Mesenchymal stem cell (in vitro differentiated cells and primary cell): ENCODE measurements at regions not wholly inside any gene's neighbourhood (a gene's known extent, or its start where the extent isn't known, plus 50 kb on each side); places are given as distances from the start of the nearest gene placed in this dataset.
A peak's percentile ranks its signal among the peaks of the same experiment; 100 is the strongest.

ENCODE experiments used
- DNase-seq: peaks from one replicate; pipeline ENCODE4 v3.0.0-alpha.2; 2013
- H2AFZ ChIP-seq: one replicate; pipeline ENCODE4 v1.6.1; 2013; ENCODE audit warnings: low read depth, mild to moderate bottlenecking, control low read depth, inconsistent platforms, low read length, moderate library complexity
- H2AK5ac ChIP-seq: 2 replicates; pipeline ENCODE4 v1.6.1; 2013; ENCODE audit warnings: low read length, moderate library complexity, mild to moderate bottlenecking, inconsistent platforms; ENCODE audit not compliant: severe bottlenecking
- H2BK120ac ChIP-seq: one replicate; pipeline ENCODE4 v1.6.1; 2013; ENCODE audit warnings: low read depth, mild to moderate bottlenecking, inconsistent platforms, low read length, moderate library complexity
- H2BK12ac ChIP-seq, 2 experiments: one replicate each; pipeline ENCODE4 v1.6.1; 2013; ENCODE audit warnings: inconsistent platforms in 2 of 2, low read length in 2 of 2, mild to moderate bottlenecking in 2 of 2, moderate library complexity in 2 of 2, control low read depth in 1 of 2
- H2BK15ac ChIP-seq: one replicate; pipeline ENCODE4 v1.6.1; 2013; ENCODE audit warnings: mild to moderate bottlenecking, low read depth, inconsistent platforms; ENCODE audit not compliant: poor library complexity, severe bottlenecking
- H2BK5ac ChIP-seq: 2 replicates; pipeline ENCODE4 v1.6.1; 2013; ENCODE audit warnings: low read depth, mild to moderate bottlenecking, low read length, control low read depth, inconsistent platforms; ENCODE audit not compliant: poor library complexity, severe bottlenecking
- H3K14ac ChIP-seq, 2 experiments: one replicate each; pipeline ENCODE4 v1.6.1; 2013; ENCODE audit warnings: inconsistent platforms in 2 of 2, low read length in 2 of 2, control low read depth in 1 of 2, mild to moderate bottlenecking in 1 of 2, moderate library complexity in 1 of 2
- H3K18ac ChIP-seq, 2 experiments: one replicate each; pipeline ENCODE4 v1.6.1; 2013; ENCODE audit warnings: inconsistent platforms in 2 of 2, low read length in 2 of 2, control low read depth in 1 of 2, low read depth in 1 of 2, mild to moderate bottlenecking in 1 of 2
- H3K23ac ChIP-seq, 2 experiments: one replicate each; pipeline ENCODE4 v1.6.1; 2013; ENCODE audit warnings: inconsistent platforms in 2 of 2, low read length in 2 of 2, mild to moderate bottlenecking in 2 of 2, moderate library complexity in 2 of 2, control low read depth in 1 of 2
- H3K27ac ChIP-seq: 2 replicates; pipeline ENCODE4 v1.5.1; 2013; ENCODE audit warnings: mild to moderate bottlenecking, moderate library complexity, low read length, control low read depth, inconsistent platforms; ENCODE audit not compliant: poor library complexity, severe bottlenecking
- H3K27me3 ChIP-seq, 2 experiments: 2 replicates each; pipeline versions ENCODE4 v1.6.1 to v1.7.0; 2013; ENCODE audit warnings: low read length in 2 of 2, mild to moderate bottlenecking in 2 of 2, moderate library complexity in 2 of 2, control low read depth in 1 of 2, inconsistent platforms in 1 of 2; ENCODE audit not compliant: control insufficient read depth in 1 of 2, insufficient read depth in 1 of 2
- H3K36me3 ChIP-seq, 2 experiments: 2 replicates each; pipeline versions ENCODE4 v1.6.1 to v1.7.0; 2013; ENCODE audit warnings: low read length in 2 of 2, control low read depth in 1 of 2, inconsistent platforms in 1 of 2, low read depth in 1 of 2, mild to moderate bottlenecking in 1 of 2; ENCODE audit not compliant: insufficient read depth in 2 of 2, control insufficient read depth in 1 of 2
- H3K4ac ChIP-seq, 2 experiments: one replicate each; pipeline ENCODE4 v1.6.1; 2013; ENCODE audit warnings: inconsistent platforms in 2 of 2, low read length in 2 of 2, mild to moderate bottlenecking in 2 of 2, moderate library complexity in 2 of 2, control low read depth in 1 of 2, low read depth in 1 of 2
- H3K4me1 ChIP-seq: 2 replicates; pipeline ENCODE4 v1.6.1; 2013; ENCODE audit warnings: low read depth, low read length, control low read depth; ENCODE audit not compliant: control insufficient read depth, insufficient read depth
- H3K4me2 ChIP-seq: 2 replicates; pipeline ENCODE4 v1.6.1; 2013; ENCODE audit warnings: low read length, mild to moderate bottlenecking, inconsistent platforms; ENCODE audit not compliant: poor library complexity, severe bottlenecking
- H3K4me3 ChIP-seq, 2 experiments: 2 replicates each; pipeline versions ENCODE4 v1.5.1 to v1.7.0; 2013; ENCODE audit warnings: low read length in 2 of 2, mild to moderate bottlenecking in 2 of 2, control low read depth in 1 of 2, low read depth in 1 of 2; ENCODE audit not compliant: insufficient read depth in 1 of 2
- H3K79me1 ChIP-seq: replicated peaks from 2 replicates; pipeline ENCODE4 v1.6.1; 2013; ENCODE audit warnings: mild to moderate bottlenecking, control low read depth, low read length, inconsistent platforms; ENCODE audit not compliant: poor library complexity, severe bottlenecking
- H3K9ac ChIP-seq: 2 replicates; pipeline ENCODE4 v1.7.0; 2013; ENCODE audit warnings: mild to moderate bottlenecking, low read length, moderate library complexity
- H3K9me3 ChIP-seq: 2 replicates; pipeline ENCODE4 v1.7.0; 2013; ENCODE audit warnings: mild to moderate bottlenecking, low read length; ENCODE audit not compliant: control insufficient read depth
- H4K8ac ChIP-seq: one replicate; pipeline ENCODE4 v1.6.1; 2013; ENCODE audit warnings: inconsistent platforms, mild to moderate bottlenecking, low read length, moderate library complexity
- H4K91ac ChIP-seq: one replicate; pipeline ENCODE4 v1.6.1; 2013; ENCODE audit warnings: mild to moderate bottlenecking, low read length, inconsistent platforms
- WGBS: methylation state at CpG from one replicate; pipeline ENCODE4 v1.1.7; 2013; ENCODE audit warnings: mixed read lengths; 5-methylcytosine and 5-hydroxymethylcytosine counted together

DNA sequence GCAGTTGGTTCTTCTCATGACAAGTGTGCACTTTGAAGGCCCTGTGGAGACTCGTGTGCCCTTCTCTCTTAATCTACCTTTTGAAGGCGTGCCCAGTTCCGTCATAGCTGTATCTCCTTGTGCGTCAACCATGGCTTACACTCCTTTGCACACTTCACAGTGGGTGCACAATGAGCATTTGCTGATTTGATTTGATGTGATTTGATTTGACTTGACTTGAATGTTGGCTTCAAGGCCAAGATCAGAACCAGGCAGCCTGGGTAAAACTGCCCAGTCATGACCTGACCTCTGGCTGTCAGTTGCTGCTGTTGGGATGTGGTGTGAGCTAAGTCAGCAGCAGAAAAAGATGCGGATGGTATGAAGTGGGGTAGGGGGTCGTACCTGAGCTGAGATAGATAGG, 670.3 kb upstream of the HS6ST1 start:
- Histone ChIP-seq H3K4ac (no peak overlapping the region), H2BK15ac (no peak overlapping the region), H3K9me3 (no peaks in the 10 kb centered on the region), H3K4me2 (no peak overlapping the region), H2BK5ac (no peak overlapping the region), H3K27ac (no peak overlapping the region), H3K4me3 (no peak overlapping the region), H2BK12ac (no peak overlapping the region), H4K91ac (peak overlapping the region; percentile 39), H3K4me1 (no peaks in the 10 kb centered on the region), H3K23ac (no peak overlapping the region), H3K9ac (no peak overlapping the region), H3K14ac (no peak overlapping the region), H2AFZ (no peak overlapping the region), H3K36me3 (no peaks in the 10 kb centered on the region), H2AK5ac (no peak overlapping the region), H3K27me3 (peaks cover 0 to 27% of the 10 kb centered on the region in 2 experiments), H3K79me1 (no peaks in the 10 kb centered on the region), H3K18ac (no peak overlapping the region), H2BK120ac (no peak overlapping the region), H4K8ac (no peak overlapping the region)
- DNase-seq: no peak
- WGBS: 62% methylated on average over 3 of the region's 6 CpGs

- Histone ChIP-seq H3K9me3 (no peaks in the 10 kb centered on the region), H3K79me1 (no peaks in the 10 kb centered on the region), H3K9ac (no peak overlapping the region), H2BK120ac (no peak overlapping the region), H2AK5ac (no peak overlapping the region), H2AFZ (no peak overlapping the region), H3K27ac (no peak overlapping the region), H3K4me1 (no peaks in the 10 kb centered on the region), H4K91ac (no peak overlapping the region), H2BK15ac (no peak overlapping the region), H3K4ac (no peak overlapping the region), H4K8ac (no peak overlapping the region), H3K27me3 (no peaks in the 10 kb centered on the region), H3K4me2 (no peak overlapping the region), H3K18ac (no peak overlapping the region), H3K23ac (no peak overlapping the region), H3K14ac (no peak overlapping the region), H2BK12ac (no peak overlapping the region), H3K4me3 (no peak overlapping the region), H2BK5ac (no peak overlapping the region), H3K36me3 (no peaks in the 10 kb centered on the region)
- DNase-seq: no peak
- WGBS: 91% methylated on average over 4 of the region's 4 CpGs
Measured at GRCh38 chr2:128995086-128995485, 676.4 kb upstream of the HS6ST1 start.

- H4K91ac ChIP-seq: no peak overlapping the region
- no peaks in the 10 kb centered on the region for H3K27me3 ChIP-seq
- H3K79me1 ChIP-seq: no peaks in the 10 kb centered on the region
- DNase-seq: no peak
- 93% methylated on average over 3 of the region's 4 CpGs for WGBS
- H3K4me3 ChIP-seq: no peak overlapping the region
- no peak overlapping the region for H3K23ac ChIP-seq
- no peak overlapping the region for H3K9ac ChIP-seq
- H3K4me2 ChIP-seq: no peak overlapping the region
- H3K36me3 ChIP-seq: no peaks in the 10 kb centered on the region
- no peak overlapping the region for H2BK120ac ChIP-seq
- no peak overlapping the region for H3K27ac ChIP-seq
- H3K4ac ChIP-seq: no peak overlapping the region
- H3K18ac ChIP-seq: no peak overlapping the region
- H2BK12ac ChIP-seq: no peak overlapping the region
- no peak overlapping the region for H2AFZ ChIP-seq
- no peak overlapping the region for H2AK5ac ChIP-seq
- H4K8ac ChIP-seq: no peak overlapping the region
- no peaks in the 10 kb centered on the region for H3K4me1 ChIP-seq
- H2BK5ac ChIP-seq: no peak overlapping the region
- H2BK15ac ChIP-seq: no peak overlapping the region
- no peak overlapping the region for H3K14ac ChIP-seq
- H3K9me3 ChIP-seq: no peaks in the 10 kb centered on the region
Measured at GRCh38 chr2:128996078-128996477, 677.4 kb upstream of the HS6ST1 start.

GRCh38 chr2:128997166-128997866, 678.6 kb upstream of the HS6ST1 start:
- H3K18ac ChIP-seq: no peak overlapping the region
- no peak overlapping the region for H2AFZ ChIP-seq
- no peak overlapping the region for H2BK5ac ChIP-seq
- DNase-seq: no peak
- H3K79me1 ChIP-seq: no peaks in the 10 kb centered on the region
- H3K27me3 ChIP-seq: peaks cover 0 to 3% of the 10 kb centered on the region in 2 experiments
- H3K9ac ChIP-seq: no peak overlapping the region
- no peaks in the 10 kb centered on the region for H3K4me1 ChIP-seq
- no peak overlapping the region for H4K91ac ChIP-seq
- no peak overlapping the region for H3K4me3 ChIP-seq
- H3K14ac ChIP-seq: no peak overlapping the region
- no peaks in the 10 kb centered on the region for H3K36me3 ChIP-seq
- no peak overlapping the region for H2BK120ac ChIP-seq
- no peak overlapping the region for H3K27ac ChIP-seq
- 69% methylated on average over 4 of the region's 5 CpGs for WGBS
- H2BK12ac ChIP-seq: no peak overlapping the region
- no peaks in the 10 kb centered on the region for H3K9me3 ChIP-seq
- no peak overlapping the region for H4K8ac ChIP-seq
- no peak overlapping the region for H3K23ac ChIP-seq
- H3K4ac ChIP-seq: no peak overlapping the region
- no peak overlapping the region for H3K4me2 ChIP-seq
- no peak overlapping the region for H2BK15ac ChIP-seq
- H2AK5ac ChIP-seq: no peak overlapping the region
